Nephron progenitor cell (in vitro differentiated cells): ENCODE measurements at regions not wholly inside any gene's neighbourhood (a gene's known extent, or its start where the extent isn't known, plus 50 kb on each side); places are given as distances from the start of the nearest gene placed in this dataset.
"Not testable (repeated sequence)": the region's sequence is repeated elsewhere in the genome, so short reads cannot be mapped to it uniquely, and the experiment has no call there.

ENCODE experiments used
- DNase-seq: peaks from one replicate; pipeline ENCODE4 v3.0.0; 2021
- H3K27ac Mint-ChIP-seq: 2 replicates; pipeline ENCODE4 v1.8.0; 2021; ENCODE audit warnings: mild to moderate bottlenecking, moderate library complexity, mixed read lengths
- H3K27me3 Mint-ChIP-seq: 2 replicates; pipeline ENCODE4 v1.8.0; 2021; ENCODE audit warnings: mild to moderate bottlenecking, low read depth, mixed read lengths; ENCODE audit not compliant: poor library complexity
- H3K36me3 Mint-ChIP-seq: 2 replicates; pipeline ENCODE4 v1.8.0; 2021; ENCODE audit warnings: low read depth, mixed read lengths
- H3K4me1 Mint-ChIP-seq: 2 replicates; pipeline ENCODE4 v1.8.0; 2021; ENCODE audit warnings: mixed read lengths
- H3K4me3 Mint-ChIP-seq: 2 replicates; pipeline ENCODE4 v1.8.0; 2021; ENCODE audit warnings: mild to moderate bottlenecking, moderate library complexity, mixed read lengths
- H3K9me3 Mint-ChIP-seq: 2 replicates; pipeline ENCODE4 v1.8.0; 2021; ENCODE audit warnings: mild to moderate bottlenecking, moderate library complexity, mixed read lengths
- TF ChIP-seq, protein P1 (sequence below): fragments of 200-600 bp; sonication (generic); IDR thresholded peaks from 2 replicates; pipeline ENCODE4 v1.5.0; 2021; ENCODE audit warnings: antibody characterized with exemption

DNA sequence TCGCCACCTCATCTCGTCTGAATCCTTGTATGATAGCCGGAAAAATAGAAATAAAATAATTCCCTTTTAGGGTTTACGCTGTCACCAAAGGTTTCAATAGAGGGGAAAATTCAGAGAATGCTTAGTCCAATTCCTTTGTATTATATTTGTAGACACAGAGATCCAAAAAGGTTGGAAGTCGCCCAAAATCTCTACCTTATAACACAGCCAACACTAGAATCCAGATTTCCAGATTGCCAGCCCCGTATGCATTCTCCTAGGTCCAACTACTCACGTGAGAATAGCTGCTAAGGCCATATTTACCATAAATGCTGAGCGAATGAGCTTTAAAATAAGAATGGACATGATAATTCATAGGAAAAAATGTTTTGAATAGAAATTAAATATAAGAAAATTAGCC is 124.5 kb downstream of the KCNK1 start:
- H3K27me3 Mint-ChIP-seq = peaks cover 3% of the 10 kb centered on the region
- no peaks in the 10 kb centered on the region for H3K4me1 Mint-ChIP-seq
- H3K9me3 Mint-ChIP-seq = no peaks in the 10 kb centered on the region
- H3K27ac Mint-ChIP-seq = no peak overlapping the region
- DNase-seq = no peak
- TF ChIP-seq, protein P1, sequence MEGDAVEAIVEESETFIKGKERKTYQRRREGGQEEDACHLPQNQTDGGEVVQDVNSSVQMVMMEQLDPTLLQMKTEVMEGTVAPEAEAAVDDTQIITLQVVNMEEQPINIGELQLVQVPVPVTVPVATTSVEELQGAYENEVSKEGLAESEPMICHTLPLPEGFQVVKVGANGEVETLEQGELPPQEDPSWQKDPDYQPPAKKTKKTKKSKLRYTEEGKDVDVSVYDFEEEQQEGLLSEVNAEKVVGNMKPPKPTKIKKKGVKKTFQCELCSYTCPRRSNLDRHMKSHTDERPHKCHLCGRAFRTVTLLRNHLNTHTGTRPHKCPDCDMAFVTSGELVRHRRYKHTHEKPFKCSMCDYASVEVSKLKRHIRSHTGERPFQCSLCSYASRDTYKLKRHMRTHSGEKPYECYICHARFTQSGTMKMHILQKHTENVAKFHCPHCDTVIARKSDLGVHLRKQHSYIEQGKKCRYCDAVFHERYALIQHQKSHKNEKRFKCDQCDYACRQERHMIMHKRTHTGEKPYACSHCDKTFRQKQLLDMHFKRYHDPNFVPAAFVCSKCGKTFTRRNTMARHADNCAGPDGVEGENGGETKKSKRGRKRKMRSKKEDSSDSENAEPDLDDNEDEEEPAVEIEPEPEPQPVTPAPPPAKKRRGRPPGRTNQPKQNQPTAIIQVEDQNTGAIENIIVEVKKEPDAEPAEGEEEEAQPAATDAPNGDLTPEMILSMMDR = no peak
- H3K4me3 Mint-ChIP-seq = no peak overlapping the region
- no peaks in the 10 kb centered on the region for H3K36me3 Mint-ChIP-seq

DNA sequence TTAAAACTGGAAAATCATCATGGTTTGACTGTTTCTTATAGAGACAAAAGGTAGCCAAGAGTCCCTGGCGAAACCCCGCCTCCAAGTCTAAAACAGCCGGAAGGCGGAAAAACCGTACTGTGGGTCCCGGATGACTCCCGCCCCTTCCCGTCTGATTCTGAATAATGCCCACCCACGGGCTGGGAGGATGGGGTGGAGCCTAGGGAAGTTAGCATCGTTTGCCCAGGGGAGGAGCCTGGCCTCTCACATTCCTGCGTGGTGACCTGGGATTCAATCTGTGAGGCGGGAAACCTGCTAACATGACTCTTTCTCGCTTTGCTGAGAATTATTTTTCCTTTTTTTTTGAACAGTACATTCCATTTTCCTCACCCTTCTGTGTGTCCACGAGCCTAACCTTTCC is 124.9 kb downstream of the KCNK1 start:
- peaks cover 3% of the 10 kb centered on the region for H3K27me3 Mint-ChIP-seq
- no peak for DNase-seq
- H3K27ac Mint-ChIP-seq = no peak overlapping the region
- no peak overlapping the region for H3K4me3 Mint-ChIP-seq
- H3K4me1 Mint-ChIP-seq = no peaks in the 10 kb centered on the region
- no peaks in the 10 kb centered on the region for H3K9me3 Mint-ChIP-seq
- TF ChIP-seq, protein P1 = no peak
- no peaks in the 10 kb centered on the region for H3K36me3 Mint-ChIP-seq

DNA sequence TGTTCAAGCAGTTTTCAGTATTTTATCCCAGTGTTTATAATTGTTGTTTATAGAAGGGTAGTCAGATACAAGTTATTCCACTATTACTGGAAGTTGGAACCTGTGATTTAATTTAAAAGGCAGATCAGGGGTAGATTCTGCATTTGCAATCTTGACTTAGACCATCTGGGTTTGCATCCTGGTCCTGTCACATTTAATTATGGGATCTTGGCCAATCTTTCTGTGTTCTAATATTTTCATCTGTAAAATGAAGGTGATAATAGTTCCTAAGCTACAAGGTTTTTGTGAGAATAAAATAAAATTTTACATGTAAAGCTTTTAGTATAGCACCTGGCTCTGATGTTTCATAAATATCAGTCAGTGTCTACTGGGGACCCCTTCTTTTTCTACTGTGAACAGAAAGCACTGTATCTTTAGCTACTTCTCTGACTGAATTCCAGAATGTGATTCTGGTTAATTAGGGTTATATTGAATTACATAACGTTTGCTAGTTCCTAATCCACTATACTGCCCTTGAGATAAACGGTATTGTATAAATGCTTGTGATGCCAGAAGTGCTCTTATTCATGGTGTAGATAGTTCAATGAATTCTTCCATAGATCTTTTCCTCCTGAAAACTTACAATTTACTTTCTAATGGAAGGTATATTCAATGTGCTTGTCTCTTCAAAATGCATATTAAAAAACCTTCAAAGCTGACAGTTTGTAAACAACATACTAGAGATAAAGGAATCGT is 131.0 kb downstream of the KCNK1 start:
- Mint-ChIP-seq H3K27me3 (peaks cover 3% of the 10 kb centered on the region), H3K36me3 (no peaks in the 10 kb centered on the region), H3K4me3 (no peak overlapping the region), H3K4me1 (no peaks in the 10 kb centered on the region), H3K27ac (no peak overlapping the region), H3K9me3 (no peaks in the 10 kb centered on the region)
- DNase-seq = no peak
- TF ChIP-seq, protein P1 = no peak

DNA sequence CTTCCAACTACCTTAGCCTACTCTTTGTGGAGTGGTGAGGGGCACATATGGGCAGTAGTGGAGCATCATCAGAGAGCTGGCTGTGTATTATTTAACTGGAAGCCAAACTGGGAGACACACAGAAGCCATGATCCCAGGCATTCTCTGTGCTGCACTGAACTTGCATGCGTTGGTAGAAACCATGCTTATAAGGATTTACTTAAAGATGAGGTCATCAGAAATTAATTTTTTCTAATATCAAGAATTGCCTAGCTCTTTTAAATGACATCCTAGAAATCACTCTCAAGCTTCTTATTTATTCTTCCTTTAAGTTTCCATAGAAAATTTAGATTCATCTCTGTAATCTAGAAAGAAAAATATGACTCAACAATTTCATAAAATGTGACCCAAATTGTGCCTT is 136.2 kb downstream of the KCNK1 start:
- TF ChIP-seq, protein P1 = no peak
- Mint-ChIP-seq H3K27ac (no peak overlapping the region), H3K4me1 (no peaks in the 10 kb centered on the region), H3K9me3 (no peaks in the 10 kb centered on the region), H3K27me3 (peaks cover 3% of the 10 kb centered on the region), H3K4me3 (no peak overlapping the region), H3K36me3 (no peaks in the 10 kb centered on the region)
- no peak for DNase-seq

DNA sequence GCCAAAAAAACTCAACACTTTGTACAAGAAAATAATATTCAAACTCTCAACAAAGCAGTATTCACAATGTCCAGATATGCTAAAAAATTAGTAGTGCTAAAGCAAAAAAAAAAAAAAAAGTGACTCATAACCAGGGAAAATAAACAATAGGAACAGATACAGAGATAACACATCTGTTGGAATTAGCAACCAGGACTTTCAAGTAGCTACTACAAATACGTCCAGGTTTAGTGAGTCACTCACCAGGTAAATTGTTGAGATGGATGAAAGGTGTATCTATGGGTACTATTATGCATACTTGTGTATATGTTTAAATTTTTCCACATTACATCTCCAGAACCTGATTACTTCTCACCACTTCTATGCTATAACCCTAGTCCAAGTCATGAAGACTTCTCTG is 144.8 kb upstream of the SLC35F3 start:
- Mint-ChIP-seq H3K4me1 (no peaks in the 10 kb centered on the region), H3K4me3 (no peak overlapping the region), H3K27ac (no peak overlapping the region), H3K27me3 (peaks cover 14% of the 10 kb centered on the region), H3K36me3 (no peaks in the 10 kb centered on the region), H3K9me3 (no peaks in the 10 kb centered on the region)
- TF ChIP-seq, protein P1 = no peak
- no peak for DNase-seq

DNA sequence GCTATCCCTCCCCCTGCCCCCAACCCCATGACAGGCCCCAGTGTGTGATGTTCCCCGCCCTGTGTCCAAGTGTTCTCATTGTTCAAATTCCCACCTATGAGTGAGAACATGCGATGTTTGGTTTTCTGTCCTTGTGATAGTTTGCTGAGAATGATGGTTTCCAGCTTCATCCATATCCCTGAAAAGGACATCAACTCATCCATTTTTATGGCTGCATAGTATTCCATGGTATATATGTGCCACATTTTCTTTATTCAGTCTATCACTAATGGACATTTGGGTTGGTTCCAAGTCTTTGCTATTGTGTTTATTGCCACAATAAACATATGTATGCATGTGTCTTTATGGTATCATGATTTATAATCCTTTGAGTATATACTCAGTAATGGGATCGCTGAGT is 140.2 kb upstream of the SLC35F3 start:
- not testable (repeated sequence) for H3K4me1 Mint-ChIP-seq, H3K4me3 Mint-ChIP-seq, H3K27ac Mint-ChIP-seq, DNase-seq, H3K36me3 Mint-ChIP-seq
- peaks cover 10% of the 10 kb centered on the region for H3K9me3 Mint-ChIP-seq
- H3K27me3 Mint-ChIP-seq = peaks cover 11% of the 10 kb centered on the region
